ENCODE measurements at regions not wholly inside any gene's neighbourhood (a gene's known extent, or its start where the extent isn't known, plus 50 kb on each side); places are given as distances from the start of the nearest gene placed in this dataset.

- no peak for DNase-seq (ENCODE audit: low read depth in 2 of 2)
Observed at GRCh38 chr6:168884050-168884645, 369.5 kb downstream of the THBS2 start.

DNA sequence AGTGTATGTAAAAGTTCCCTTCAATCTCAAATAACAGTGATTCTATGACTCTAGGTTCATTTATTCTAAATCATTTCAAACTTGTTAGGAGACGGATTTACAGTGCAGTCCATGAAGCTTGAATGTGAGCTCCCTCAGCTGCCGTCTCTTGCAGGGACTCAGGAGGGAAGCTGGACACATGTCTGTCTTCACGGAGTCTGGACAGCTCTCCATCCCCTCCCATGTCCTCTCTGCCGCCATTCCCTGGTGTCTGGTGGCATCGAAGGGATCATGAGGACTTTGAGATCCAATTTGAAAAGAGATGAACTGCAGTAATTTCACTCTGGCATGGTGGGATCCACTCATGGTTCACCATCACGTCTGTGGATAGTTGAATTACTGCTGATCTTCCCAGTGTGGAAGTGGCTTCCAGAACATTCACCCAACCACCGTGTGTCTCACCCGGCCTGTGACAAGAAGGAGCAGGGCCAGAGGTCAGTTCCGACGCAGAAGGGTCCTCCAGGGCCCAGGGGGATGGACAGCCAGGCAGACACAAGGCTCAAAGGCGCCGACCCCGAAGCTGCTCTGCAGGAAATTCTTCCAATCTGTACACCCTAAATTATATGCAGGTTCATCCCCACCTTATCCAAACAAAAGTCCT, 370.1 kb downstream of the THBS2 start:
- DNase-seq (ENCODE audit: low read depth in 2 of 2), result no peak

DNA sequence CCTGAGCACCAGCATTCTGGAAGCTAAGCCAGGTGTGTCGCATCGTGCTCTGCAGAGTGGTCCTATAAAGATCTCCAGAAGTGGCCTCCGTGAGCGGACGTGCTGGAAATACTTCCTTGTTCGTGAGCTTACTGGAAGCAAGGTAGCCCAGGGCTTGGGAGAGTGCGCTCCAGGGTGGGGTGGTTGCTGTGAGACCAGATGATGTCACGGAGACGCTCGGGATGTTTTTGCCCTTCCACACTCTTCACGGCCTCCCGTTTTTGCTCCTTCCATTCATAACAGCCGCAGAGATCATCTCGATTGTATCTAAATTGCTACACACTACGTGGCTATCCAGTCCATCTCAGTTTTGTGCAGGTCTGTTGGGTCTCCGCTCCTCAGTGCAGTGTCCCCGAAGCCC, 373.4 kb downstream of the THBS2 start:
- DNase-seq (ENCODE audit: low read depth in 2 of 2), result no peak

DNA sequence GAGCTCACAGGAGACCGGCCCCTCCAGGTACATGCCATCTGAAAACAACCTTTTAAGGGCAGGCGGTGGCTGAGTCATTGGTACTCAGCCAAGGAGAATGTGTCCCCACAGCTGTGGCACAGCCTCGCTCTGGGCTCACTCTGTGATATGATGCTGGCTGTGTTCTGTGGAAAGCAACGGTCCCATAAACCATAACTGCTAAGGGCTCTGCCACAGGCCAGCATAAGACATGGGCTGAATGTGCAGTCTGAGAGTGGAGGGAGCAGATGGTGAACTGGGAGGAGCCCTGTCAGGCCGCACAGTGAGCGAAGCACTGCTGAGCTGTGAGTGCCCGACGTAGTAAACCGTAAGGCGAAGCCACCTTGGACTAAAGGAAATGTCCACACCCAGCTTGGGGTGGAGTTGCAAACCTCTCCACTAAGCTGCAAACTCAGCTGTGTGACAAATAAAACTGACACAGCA, 375.8 kb downstream of the THBS2 start:
- no peak for DNase-seq (ENCODE audit: low read depth in 2 of 2)

DNA sequence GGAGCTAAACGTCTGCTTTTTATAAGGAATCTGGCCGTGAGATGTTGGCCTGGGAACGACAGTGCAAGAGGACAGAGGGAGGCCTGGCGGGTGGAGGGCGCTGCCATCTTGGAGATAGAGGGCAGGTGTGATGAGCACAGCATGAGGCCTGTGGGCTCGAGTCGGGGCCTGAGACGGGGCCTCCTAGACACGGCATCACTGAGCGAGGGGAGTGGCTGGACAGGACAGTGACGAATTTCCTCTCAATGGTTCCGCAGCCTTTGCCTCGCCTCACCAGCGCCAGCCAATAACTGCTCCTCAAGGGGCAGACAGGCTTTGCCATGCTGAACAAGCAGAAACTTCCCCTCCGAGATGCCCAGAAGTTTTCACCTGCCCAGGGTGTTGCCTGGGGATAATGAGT, 376.7 kb downstream of the THBS2 start:
- no peak for DNase-seq (ENCODE audit: low read depth in 2 of 2)

DNA sequence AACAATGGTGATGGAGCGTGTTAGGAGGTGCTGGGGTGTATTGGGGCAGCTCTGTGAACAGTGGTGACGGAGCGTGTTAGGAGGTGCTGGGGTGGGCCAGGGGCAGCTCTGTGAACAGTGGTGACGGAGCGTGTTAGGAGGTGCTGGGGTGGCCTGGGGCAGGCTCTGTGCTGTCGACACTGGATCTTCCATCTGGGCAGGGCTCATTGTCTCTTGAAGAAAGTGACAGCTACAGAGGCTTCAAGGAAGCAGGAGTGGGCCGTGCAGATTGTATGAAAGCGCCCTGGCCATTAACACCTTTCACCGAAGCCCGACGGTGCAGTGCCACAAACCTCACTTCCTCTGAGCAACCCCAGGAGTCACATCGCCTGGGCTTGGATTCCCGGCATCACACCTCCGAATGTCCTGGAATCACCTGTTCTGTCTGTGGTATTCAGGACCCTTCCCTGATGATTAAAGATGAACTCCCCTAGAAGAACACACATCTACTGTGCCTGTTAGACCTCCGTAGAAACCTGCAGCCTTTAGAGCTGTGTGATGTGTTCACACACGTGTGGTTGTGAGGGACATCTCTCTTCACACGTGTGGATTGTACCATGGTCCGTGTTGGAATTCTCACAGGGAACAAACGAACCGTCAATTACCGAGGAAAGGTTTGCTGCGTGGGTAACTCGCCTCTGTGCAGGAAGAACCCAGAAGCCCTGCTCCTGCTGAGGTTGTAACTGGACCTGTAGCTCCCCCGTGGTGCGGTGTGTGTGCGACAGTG, 377.7 kb downstream of the THBS2 start:
- DNase-seq (ENCODE audit: low read depth in 2 of 2), result no peak

DNA sequence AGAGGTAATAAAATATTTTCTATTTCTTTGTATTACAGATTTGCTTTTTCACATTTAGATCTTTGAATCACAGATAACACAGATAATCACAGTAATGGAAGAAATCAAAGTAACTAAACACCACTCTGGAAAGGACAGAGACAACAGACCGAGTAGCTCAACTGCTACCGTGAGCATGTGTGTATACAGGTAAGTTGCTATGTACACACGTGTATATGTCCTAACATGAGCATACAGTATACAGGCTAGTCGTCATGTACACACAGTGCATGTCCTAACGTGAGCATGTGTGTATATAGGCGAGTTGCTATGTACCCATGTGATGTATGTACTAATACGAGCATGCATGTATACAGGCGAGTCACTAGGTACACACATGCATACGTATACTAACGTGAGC, 379.0 kb downstream of the THBS2 start:
- DNase-seq (ENCODE audit: low read depth in 2 of 2), result no peak

DNA sequence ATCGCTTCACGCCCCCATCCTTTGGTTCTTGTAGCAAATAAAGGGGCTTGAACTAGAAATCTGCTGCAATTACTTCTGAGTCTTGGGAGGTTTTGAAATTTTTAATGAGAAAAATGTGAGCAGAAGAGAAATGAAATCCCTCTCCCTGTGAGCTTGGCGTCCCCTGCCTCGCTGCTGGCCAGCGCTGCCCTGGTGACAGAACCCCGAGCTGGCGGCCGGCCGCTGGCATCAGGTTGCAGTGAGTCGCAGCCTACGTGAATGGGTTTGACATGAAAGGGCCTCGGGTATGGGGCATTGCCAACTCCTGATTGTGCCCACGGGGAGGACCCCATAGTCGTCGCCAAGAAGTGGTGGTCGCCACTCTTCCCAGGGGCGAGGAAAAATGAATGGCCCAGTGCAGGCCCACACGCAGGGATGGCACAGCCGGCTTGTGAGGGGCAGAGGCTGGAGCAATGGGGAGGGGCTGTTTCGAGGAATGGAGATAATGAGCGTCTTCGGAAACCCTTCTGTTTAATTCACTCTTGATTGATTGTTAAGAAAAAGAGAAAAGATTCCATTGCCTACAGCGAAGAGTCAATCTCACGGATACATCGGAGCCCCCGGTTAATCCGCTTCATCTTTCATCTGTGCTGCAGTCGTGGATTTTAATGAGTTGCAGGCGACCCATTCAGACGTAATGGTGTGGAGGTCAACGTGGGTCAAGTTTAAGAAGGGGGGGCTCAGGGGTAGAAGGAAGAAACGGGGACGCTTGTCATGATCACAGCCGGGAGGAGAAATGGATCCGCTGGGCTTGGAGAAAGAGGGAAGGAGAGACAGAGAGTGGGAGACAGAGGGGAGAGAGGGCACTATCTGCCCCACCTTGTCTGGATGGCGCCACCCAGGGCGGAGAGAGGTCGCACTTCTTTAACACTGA, 380.1 kb downstream of the THBS2 start:
- DNase-seq (ENCODE audit: low read depth in 2 of 2), result no peak

GRCh38 chr6:168871642-168872315, 381.9 kb downstream of the THBS2 start:
- no peak for DNase-seq (ENCODE audit: low read depth in 2 of 2)

GRCh38 chr6:168870982-168871381, 382.7 kb downstream of the THBS2 start:
- no peak for DNase-seq (ENCODE audit: low read depth in 2 of 2)

- no peak for DNase-seq (ENCODE audit: low read depth in 2 of 2)
Observed at GRCh38 chr6:168867247-168868102, 386.2 kb downstream of the THBS2 start.

GRCh38 chr6:168866534-168866933, 387.1 kb downstream of the THBS2 start:
- no peak for DNase-seq (ENCODE audit: low read depth in 2 of 2)

- no peak for DNase-seq (ENCODE audit: low read depth in 2 of 2)
Observed at GRCh38 chr6:168865522-168865921, 388.1 kb downstream of the THBS2 start.

- DNase-seq (ENCODE audit: low read depth in 2 of 2), result no peak
Observed at GRCh38 chr6:168864541-168865460, 388.8 kb downstream of the THBS2 start.

- DNase-seq (ENCODE audit: low read depth in 2 of 2), result no peak
Observed at GRCh38 chr6:168863467-168863866, 390.2 kb downstream of the THBS2 start.

DNA sequence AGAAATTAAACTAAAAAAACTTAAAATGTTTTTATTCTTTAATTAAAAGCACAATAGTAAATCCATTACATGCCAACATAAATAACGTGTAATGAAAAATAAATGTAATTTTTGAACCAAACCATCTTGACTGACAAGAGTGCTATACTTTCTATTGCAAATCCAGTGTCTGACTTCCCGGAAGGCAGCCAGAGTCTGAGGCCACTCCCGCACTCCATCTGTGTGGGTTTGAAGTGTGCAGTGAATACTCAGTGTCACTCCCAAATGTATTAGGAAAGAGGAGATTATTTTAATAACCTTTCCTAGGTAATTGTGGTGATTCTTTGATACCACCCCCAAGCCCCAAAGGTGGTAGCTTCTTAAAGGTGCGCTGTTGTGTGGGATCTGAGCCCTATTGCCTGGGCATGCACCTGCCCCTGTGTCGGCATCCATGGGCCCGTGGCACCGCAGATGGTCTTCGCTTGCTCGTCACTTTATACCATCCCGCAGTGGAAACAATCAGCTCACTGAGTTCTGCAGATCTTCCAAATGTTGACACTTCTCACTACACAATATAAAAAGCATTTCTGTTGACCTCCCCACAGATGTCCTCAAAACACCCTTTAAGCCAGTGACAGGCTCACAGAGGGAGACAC, 391.2 kb downstream of the THBS2 start:
- DNase-seq (ENCODE audit: low read depth in 2 of 2), result no peak

DNA sequence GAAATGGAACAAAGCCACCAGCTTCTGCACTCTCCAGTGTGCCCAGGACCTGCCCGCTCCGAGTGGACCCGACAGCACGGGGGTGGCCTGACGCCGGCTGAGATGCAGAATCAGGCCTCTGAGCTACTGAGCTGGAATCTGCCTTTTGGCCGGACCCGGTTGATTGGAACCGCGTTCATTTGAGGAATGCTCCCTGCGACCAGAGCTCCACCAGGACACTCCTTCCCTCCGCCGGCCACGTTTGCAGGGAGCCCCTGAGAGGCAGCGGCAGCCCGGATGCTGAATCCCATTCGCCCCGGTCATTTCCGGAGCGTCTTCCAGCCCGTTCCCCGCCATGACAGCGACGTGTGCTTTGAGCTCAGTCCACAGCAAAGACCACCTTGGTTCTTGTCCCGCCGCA, 392.7 kb downstream of the THBS2 start:
- no peak for DNase-seq (ENCODE audit: low read depth in 2 of 2)

- no peak for DNase-seq (ENCODE audit: low read depth in 2 of 2)
Observed at GRCh38 chr6:168860341-168860740, 393.3 kb downstream of the THBS2 start.

- no peak for DNase-seq (ENCODE audit: low read depth in 2 of 2)
Observed at GRCh38 chr6:168858926-168859325, 394.7 kb downstream of the THBS2 start.
